HEK293T (cell line): ENCODE measurements at regions not wholly inside any gene's neighbourhood (a gene's known extent, or its start where the extent isn't known, plus 50 kb on each side); places are given as distances from the start of the nearest gene placed in this dataset.

Experiments used
- BHLHE40 ChIP-seq: fragments of 450-650 bp; IDR thresholded peaks from 2 replicates; pipeline ENCODE4 v1.6.1; 2016; ENCODE audit warnings: mild to moderate bottlenecking, moderate library complexity, borderline replicate concordance
- CTBP1 ChIP-seq: fragments of 450-650 bp; IDR thresholded peaks from 2 replicates; pipeline ENCODE4 v1.6.1; 2016; ENCODE audit warnings: borderline replicate concordance
- ELF4 ChIP-seq: fragments of 450-650 bp; IDR thresholded peaks from 2 replicates; pipeline ENCODE4 v1.6.1; 2017; ENCODE audit warnings: antibody characterized with exemption
- FOXA1 ChIP-seq: fragments of 450-650 bp; IDR thresholded peaks from 2 replicates; pipeline ENCODE4 v1.6.1; 2016; ENCODE audit warnings: mild to moderate bottlenecking
- FOXM1 ChIP-seq: fragments of 450-650 bp; IDR thresholded peaks from 2 replicates; pipeline ENCODE4 v1.6.1; 2017; ENCODE audit warnings: mild to moderate bottlenecking, borderline replicate concordance
- HDGF ChIP-seq: fragments of 450-650 bp; IDR thresholded peaks from 2 replicates; pipeline ENCODE4 v1.6.1; 2017; ENCODE audit warnings: antibody characterized with exemption, borderline replicate concordance
- LEF1 ChIP-seq: fragments of 450-650 bp; IDR thresholded peaks from 2 replicates; pipeline ENCODE4 v1.6.1; 2017; ENCODE audit warnings: mild to moderate bottlenecking, borderline replicate concordance
- NFRKB ChIP-seq: fragments of 450-650 bp; IDR thresholded peaks from 2 replicates; pipeline ENCODE4 v1.6.1; 2016; ENCODE audit warnings: mild to moderate bottlenecking, moderate library complexity
- SP1 ChIP-seq: fragments of 450-650 bp; IDR thresholded peaks from 2 replicates; pipeline ENCODE4 v1.6.1; 2017
- SUZ12 ChIP-seq: fragments of 450-650 bp; IDR thresholded peaks from 2 replicates; pipeline ENCODE4 v1.6.1; 2016; ENCODE audit warnings: mild to moderate bottlenecking
- TARDBP ChIP-seq: fragments of 450-650 bp; IDR thresholded peaks from 2 replicates; pipeline ENCODE4 v1.6.1; 2016
- TF ChIP-seq, protein P1 (sequence below): fragments of 450-650 bp; IDR thresholded peaks from 2 replicates; pipeline ENCODE4 v1.6.1; 2016

DNA sequence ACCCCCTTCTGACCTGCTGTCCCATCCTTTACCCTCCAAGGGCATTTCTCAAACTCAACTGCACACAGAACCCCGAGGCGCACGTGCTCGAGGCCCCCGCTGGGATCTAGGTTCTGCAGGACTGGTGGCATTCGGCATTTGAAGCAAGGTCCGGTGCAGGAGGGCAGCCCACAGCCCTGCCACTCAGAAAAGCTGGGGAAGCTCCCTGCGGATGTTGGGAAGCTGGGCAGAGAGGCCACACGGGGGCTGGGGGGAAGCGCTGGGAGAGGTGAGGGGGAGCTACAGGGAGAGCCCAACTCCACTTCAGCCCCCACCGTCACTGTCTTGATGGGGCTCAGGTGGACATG lies 51.2 kb upstream of the SLCO4A1 start:
- TF ChIP-seq CTBP1 (no peak), FOXA1 (no peak), BHLHE40 (no peak), ELF4 (no peak), SUZ12 (no peak), NFRKB (no peak), SP1 (no peak), HDGF (no peak), FOXM1 (no peak), TARDBP (no peak), LEF1 (no peak)
- TF ChIP-seq, protein P1, sequence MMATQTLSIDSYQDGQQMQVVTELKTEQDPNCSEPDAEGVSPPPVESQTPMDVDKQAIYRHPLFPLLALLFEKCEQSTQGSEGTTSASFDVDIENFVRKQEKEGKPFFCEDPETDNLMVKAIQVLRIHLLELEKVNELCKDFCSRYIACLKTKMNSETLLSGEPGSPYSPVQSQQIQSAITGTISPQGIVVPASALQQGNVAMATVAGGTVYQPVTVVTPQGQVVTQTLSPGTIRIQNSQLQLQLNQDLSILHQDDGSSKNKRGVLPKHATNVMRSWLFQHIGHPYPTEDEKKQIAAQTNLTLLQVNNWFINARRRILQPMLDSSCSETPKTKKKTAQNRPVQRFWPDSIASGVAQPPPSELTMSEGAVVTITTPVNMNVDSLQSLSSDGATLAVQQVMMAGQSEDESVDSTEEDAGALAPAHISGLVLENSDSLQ, result no peak
